Gastroesophageal sphincter (tissue), 3 donors: ENCODE measurements at regions not wholly inside any gene's neighbourhood (a gene's known extent, or its start where the extent isn't known, plus 50 kb on each side); places are given as distances from the start of the nearest gene placed in this dataset.

Source experiments
- CTCF ChIP-seq, 4 experiments: fragments of 200-600 bp in 2 of 4; fragments of 450-650 bp in 2 of 4; sonication (generic) in 1 of 4; IDR thresholded peaks; one replicate each; pipeline ENCODE4 v1.5.1; 2017 to 2019; ENCODE audit warnings: antibody characterized with exemption in 4 of 4, mild to moderate bottlenecking in 2 of 4, moderate library complexity in 2 of 4
- POLR2AphosphoS5 ChIP-seq: sonication (generic); formaldehyde crosslinking; IDR thresholded peaks from one replicate; pipeline ENCODE4 v1.6.1; 2017; ENCODE audit warnings: antibody characterized with exemption

GRCh38 chr4:31039382-31039781 lies 319.2 kb downstream of the PCDH7 start:
- no peak for TF ChIP-seq CTCF (IDR thresholded peaks at IDR 0.05)
- TF ChIP-seq POLR2AphosphoS5 = no peak
